Endothelial cell of umbilical vein (primary cell): ENCODE measurements at regions not wholly inside any gene's neighbourhood (a gene's known extent, or its start where the extent isn't known, plus 50 kb on each side); places are given as distances from the start of the nearest gene placed in this dataset.

Experiments used
- BruUV-seq: library from RNA; stranded (reverse); fragments of 400-500 nt; replicated peaks from 2 replicates; lab custom pipeline; 2021; lab: Mats Ljungman, UMichigan
- CTCF ChIA-PET: fragments of 300-600, 350-600 bp; sonication (Branson Sonifier 250); formaldehyde crosslinking; loops from one replicate; lab custom pipeline; 2021; ENCODE audit warnings: antibody characterized with exemption, inconsistent platforms; lab: Charles Lee
- POLR2A ChIA-PET: fragments of 300-600, 350-600 bp; sonication (Branson Sonifier 250); formaldehyde crosslinking; loops from one replicate; lab custom pipeline; 2021; ENCODE audit warnings: antibody characterized with exemption, inconsistent platforms; lab: Charles Lee
- DNase-seq: peaks from one replicate; pipeline ENCODE4 v3.0.0-alpha.2; 2011; ENCODE audit warnings: low read depth, low spot score
- FAIRE-seq: peaks from 2 replicates; lab custom pipeline; 2011; peaks lifted over from hg19 to GRCh38; lab: Jason Lieb, UNC
- H2AFZ ChIP-seq: 2 replicates; pipeline ENCODE4 v1.6.0; 2012; ENCODE audit warnings: low read depth, low read length, control low read depth, inconsistent platforms
- H3K27ac ChIP-seq: 2 replicates; pipeline ENCODE4 v1.5.1; 2011; ENCODE audit warnings: low read depth, mild to moderate bottlenecking, control low read depth, low read length, moderate library complexity; ENCODE audit not compliant: insufficient read depth
- H3K27me3 ChIP-seq, 2 experiments: 2 replicates each; pipeline versions ENCODE4 v1.6.0 to v1.6.1; 2011; ENCODE audit warnings: low read length in 2 of 2, mixed read lengths in 1 of 2; ENCODE audit not compliant: control insufficient read depth in 2 of 2, insufficient read depth in 2 of 2
- H3K36me3 ChIP-seq, 2 experiments: 2 replicates in 1 of 2; 3 replicates in 1 of 2; pipeline ENCODE4 v1.5.1; 2011; ENCODE audit warnings: low read length in 2 of 2, mild to moderate bottlenecking in 1 of 2, moderate library complexity in 1 of 2; ENCODE audit not compliant: control insufficient read depth in 2 of 2, insufficient read depth in 2 of 2; ENCODE audit errors: extremely low read depth in 1 of 2
- H3K4me1 ChIP-seq: 3 replicates; pipeline ENCODE4 v1.5.1; 2011; ENCODE audit warnings: mild to moderate bottlenecking, low read length; ENCODE audit not compliant: control insufficient read depth, insufficient read depth; ENCODE audit errors: extremely low read depth
- H3K4me2 ChIP-seq: 2 replicates; pipeline ENCODE4 v1.6.1; 2011; ENCODE audit warnings: low read length, control low read depth, mixed read lengths; ENCODE audit not compliant: insufficient read depth
- H3K4me3 ChIP-seq, 3 experiments: fragments of 200-600 bp in 1 of 3; sonication (generic), shearing (Covaris generic) in 1 of 3; replicated peaks in 1 of 3; 2 replicates each; pipeline ENCODE4 v1.5.1; 2011 to 2016; ENCODE audit warnings: control low read depth in 3 of 3, low read length in 3 of 3, mild to moderate bottlenecking in 2 of 3, inconsistent platforms in 1 of 3, low read depth in 1 of 3, moderate library complexity in 1 of 3; ENCODE audit not compliant: insufficient read depth in 1 of 3
- H3K79me2 ChIP-seq: 2 replicates; pipeline ENCODE4 v1.6.0; 2012; ENCODE audit warnings: low read length, inconsistent platforms; ENCODE audit not compliant: control insufficient read depth, insufficient read depth
- H3K9ac ChIP-seq: replicated peaks from 2 replicates; pipeline ENCODE3; 2011; ENCODE audit warnings: low read length, control low read depth; ENCODE audit not compliant: insufficient read depth; ENCODE audit errors: extremely low read depth
- H3K9me1 ChIP-seq: replicated peaks from 3 replicates; pipeline ENCODE4 v1.6.0; 2011; ENCODE audit warnings: mild to moderate bottlenecking, low read length; ENCODE audit not compliant: control insufficient read depth, insufficient read depth; ENCODE audit errors: extremely low read depth
- H3K9me3 ChIP-seq: replicated peaks from 2 replicates; pipeline ENCODE4 v1.5.1; 2012; ENCODE audit warnings: low read length, inconsistent platforms; ENCODE audit not compliant: control insufficient read depth, insufficient read depth
- H4K20me1 ChIP-seq: replicated peaks from 2 replicates; pipeline ENCODE3; 2011; ENCODE audit warnings: mild to moderate bottlenecking, low read length; ENCODE audit not compliant: control insufficient read depth, insufficient read depth; ENCODE audit errors: extremely low read depth
- EZH2 ChIP-seq: IDR thresholded peaks from 2 replicates; pipeline ENCODE4 v1.6.1; 2012; ENCODE audit warnings: borderline replicate concordance, low read depth, mild to moderate bottlenecking, moderate library complexity, low read length, inconsistent platforms; ENCODE audit not compliant: severe bottlenecking
- FOS ChIP-seq: IDR thresholded peaks from 2 replicates; pipeline ENCODE4 v1.6.1; 2011; ENCODE audit warnings: mild to moderate bottlenecking, low read length, moderate library complexity, borderline replicate concordance; ENCODE audit not compliant: insufficient read depth
- GATA2 ChIP-seq: IDR thresholded peaks from 2 replicates; pipeline ENCODE4 v1.7.0; 2011; ENCODE audit warnings: low read depth, mild to moderate bottlenecking, moderate library complexity, mixed read lengths, low read length; ENCODE audit not compliant: insufficient read length, insufficient read depth
- JUN ChIP-seq: IDR thresholded peaks from 2 replicates; pipeline ENCODE4 v1.6.1; 2011; ENCODE audit warnings: borderline replicate concordance, low read depth; ENCODE audit not compliant: insufficient read length, insufficient read depth
- MYC ChIP-seq: IDR thresholded peaks from one replicate; pipeline ENCODE4 v1.6.1; 2011; ENCODE audit warnings: mild to moderate bottlenecking, low read depth, low read length
- POLR2A ChIP-seq: IDR thresholded peaks from 2 replicates; pipeline ENCODE4 v1.6.1; 2012; ENCODE audit warnings: low read depth, mild to moderate bottlenecking, control low read depth, low read length
- POLR2AphosphoS5 ChIP-seq: IDR thresholded peaks from 2 replicates; pipeline ENCODE4 v1.6.1; 2012; ENCODE audit warnings: low read depth, mild to moderate bottlenecking, control low read depth, low read length, moderate library complexity; ENCODE audit not compliant: insufficient read depth
- dilution Hi-C: fragments of 300-500 bp; cut with MboI; formaldehyde crosslinking; loops from one replicate; pipeline ENCODE4 v1.15.0; 2019; ENCODE audit warnings: low sequenced_read_pairs; ENCODE audit not compliant: extremely low pct_ligation_motif_present
- intact Hi-C: fragments of 100-400 bp; cut with micrococcal nuclease; formaldehyde crosslinking; loops from one replicate; pipeline ENCODE4 v1.10.0; 2022
- TF ChIP-seq, protein P1 (sequence below), 2 donors: IDR thresholded peaks; 1 replicate in 1 of 2; 2 replicates in 1 of 2; pipeline ENCODE4 v1.5.1; 2011; ENCODE audit warnings: low read length in 2 of 2, mild to moderate bottlenecking in 2 of 2, moderate library complexity in 2 of 2, control low read depth in 1 of 2, inconsistent platforms in 1 of 2, low read depth in 1 of 2; ENCODE audit not compliant: insufficient read depth in 1 of 2; ENCODE audit errors: extremely low read depth in 1 of 2
- TF ChIP-seq, protein P2 (sequence below): IDR thresholded peaks from 2 replicates; pipeline ENCODE4 v1.6.1; 2011; ENCODE audit not compliant: insufficient read depth, insufficient read length

DNA sequence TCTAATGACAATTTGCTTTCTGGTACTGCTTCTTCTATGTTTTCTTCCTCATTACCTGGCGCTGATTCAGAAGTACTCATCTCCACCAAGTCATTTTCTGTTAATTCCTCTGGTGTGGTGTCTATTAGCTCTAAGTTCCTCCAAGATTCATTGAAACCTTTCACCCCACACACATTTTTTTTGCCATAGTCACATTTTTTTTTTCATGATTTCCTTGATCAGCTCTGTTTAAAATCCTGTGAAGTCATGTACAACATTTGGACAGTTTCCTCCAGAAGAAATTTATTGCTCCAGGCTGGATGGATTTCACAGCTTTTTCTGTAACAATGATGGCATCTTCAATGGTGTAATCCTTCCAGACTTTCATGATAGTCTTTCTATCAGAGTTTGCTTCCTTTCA, 243.2 kb upstream of the VEPH1 start:
- ChIA-PET POLR2A (no interaction called here), CTCF (interaction anchor here (0.9 to 1.5 kb wide), 2 partner anchors 9 to 13 kb away, joined by 3 to 5 read pairs; no protein-coding TSS in a partner anchor)
- no peak overlapping the region for H2AFZ ChIP-seq
- H3K27me3 ChIP-seq: no peaks in the 10 kb centered on the region
- no peaks in the 10 kb centered on the region for H3K79me2 ChIP-seq
- no peaks in the 10 kb centered on the region for H3K9me1 ChIP-seq
- TF ChIP-seq JUN (no peak), POLR2AphosphoS5 (no peak), MYC (no peak), POLR2A (no peak)
- TF ChIP-seq, protein P1, sequence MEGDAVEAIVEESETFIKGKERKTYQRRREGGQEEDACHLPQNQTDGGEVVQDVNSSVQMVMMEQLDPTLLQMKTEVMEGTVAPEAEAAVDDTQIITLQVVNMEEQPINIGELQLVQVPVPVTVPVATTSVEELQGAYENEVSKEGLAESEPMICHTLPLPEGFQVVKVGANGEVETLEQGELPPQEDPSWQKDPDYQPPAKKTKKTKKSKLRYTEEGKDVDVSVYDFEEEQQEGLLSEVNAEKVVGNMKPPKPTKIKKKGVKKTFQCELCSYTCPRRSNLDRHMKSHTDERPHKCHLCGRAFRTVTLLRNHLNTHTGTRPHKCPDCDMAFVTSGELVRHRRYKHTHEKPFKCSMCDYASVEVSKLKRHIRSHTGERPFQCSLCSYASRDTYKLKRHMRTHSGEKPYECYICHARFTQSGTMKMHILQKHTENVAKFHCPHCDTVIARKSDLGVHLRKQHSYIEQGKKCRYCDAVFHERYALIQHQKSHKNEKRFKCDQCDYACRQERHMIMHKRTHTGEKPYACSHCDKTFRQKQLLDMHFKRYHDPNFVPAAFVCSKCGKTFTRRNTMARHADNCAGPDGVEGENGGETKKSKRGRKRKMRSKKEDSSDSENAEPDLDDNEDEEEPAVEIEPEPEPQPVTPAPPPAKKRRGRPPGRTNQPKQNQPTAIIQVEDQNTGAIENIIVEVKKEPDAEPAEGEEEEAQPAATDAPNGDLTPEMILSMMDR (IDR thresholded peaks at IDR 0.05; ENCODE audit: extremely low read depth in 1 of 2, insufficient read depth in 1 of 2, low read depth in 1 of 2, low read length in 2 of 2): no peak
- no peak for DNase-seq
- dilution Hi-C loops (no loop called here), intact Hi-C loops (no loop called here)
- H3K9me3 ChIP-seq: no peaks in the 10 kb centered on the region
- FAIRE-seq: no peak
- no peaks in the 10 kb centered on the region for H4K20me1 ChIP-seq
- H3K27ac ChIP-seq: no peak overlapping the region
- H3K4me3 ChIP-seq: no peak overlapping the region
- H3K4me1 ChIP-seq: no peaks in the 10 kb centered on the region
- H3K36me3 ChIP-seq: no peaks in the 10 kb centered on the region
- no TSS peak for BruUV-seq
- H3K4me2 ChIP-seq: no peak overlapping the region
- no peak overlapping the region for H3K9ac ChIP-seq

DNA sequence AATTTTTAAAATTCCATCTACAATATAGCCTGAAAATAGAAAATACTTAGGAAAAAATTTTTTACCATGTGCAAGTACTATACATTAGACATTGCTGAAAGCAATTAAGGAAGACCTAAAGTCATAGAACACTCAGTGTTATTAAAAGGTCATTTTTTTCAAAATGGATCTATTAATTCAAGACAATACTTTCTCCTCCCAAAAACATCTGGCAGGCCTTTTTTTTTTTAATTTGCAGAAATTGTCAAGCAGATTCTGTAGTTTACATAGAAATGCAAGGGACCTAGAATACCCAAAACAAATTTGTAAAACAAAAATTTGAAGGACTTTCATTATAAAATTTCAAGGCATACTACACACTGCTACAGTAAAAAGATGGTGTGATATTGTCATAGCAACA, 238.4 kb upstream of the VEPH1 start:
- Histone ChIP-seq H3K9me3 (no peaks in the 10 kb centered on the region), H3K36me3 (no peaks in the 10 kb centered on the region), H2AFZ (no peak overlapping the region), H3K9ac (no peak overlapping the region), H3K4me2 (no peak overlapping the region), H3K27ac (no peak overlapping the region), H3K4me3 (no peak overlapping the region), H3K27me3 (no peaks in the 10 kb centered on the region), H3K9me1 (no peaks in the 10 kb centered on the region), H3K79me2 (no peaks in the 10 kb centered on the region), H3K4me1 (no peaks in the 10 kb centered on the region), H4K20me1 (no peaks in the 10 kb centered on the region)
- CTCF ChIA-PET: no interaction called here
- FAIRE-seq: no peak
- intact Hi-C loops (no loop called here), dilution Hi-C loops (no loop called here)
- POLR2A ChIA-PET: no interaction called here
- DNase-seq: no peak
- no TSS peak for BruUV-seq
- no peak for TF ChIP-seq MYC
- TF ChIP-seq, protein P1 (IDR thresholded peaks at IDR 0.05; ENCODE audit: extremely low read depth in 1 of 2, insufficient read depth in 1 of 2, low read depth in 1 of 2, low read length in 2 of 2): no peak
- no peak for TF ChIP-seq POLR2AphosphoS5
- TF ChIP-seq POLR2A: no peak
- no peak for TF ChIP-seq GATA2
- no peak for TF ChIP-seq EZH2
- TF ChIP-seq FOS: no peak
- no peak for TF ChIP-seq JUN
- TF ChIP-seq, protein P2, sequence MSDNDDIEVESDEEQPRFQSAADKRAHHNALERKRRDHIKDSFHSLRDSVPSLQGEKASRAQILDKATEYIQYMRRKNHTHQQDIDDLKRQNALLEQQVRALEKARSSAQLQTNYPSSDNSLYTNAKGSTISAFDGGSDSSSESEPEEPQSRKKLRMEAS: no peak
